Ishikawa (cell line): ENCODE measurements at regions not wholly inside any gene's neighbourhood (a gene's known extent, or its start where the extent isn't known, plus 50 kb on each side); places are given as distances from the start of the nearest gene placed in this dataset.

Source experiments
- EP300 ChIP-seq: IDR thresholded peaks from 2 replicates; pipeline ENCODE4 v1.6.1; 2012; ENCODE audit warnings: borderline replicate concordance
- MAX ChIP-seq: IDR thresholded peaks from 2 replicates; pipeline ENCODE4 v1.6.1; 2012
- RAD21 ChIP-seq: IDR thresholded peaks from 2 replicates; pipeline ENCODE4 v1.6.1; 2012; ENCODE audit warnings: low read depth

GRCh38 chr13:73286942-73287620 lies 228.3 kb downstream of the KLF5 start:
- no peak for TF ChIP-seq RAD21
- no peak for TF ChIP-seq MAX
- no peak for TF ChIP-seq EP300
